Dermis microvascular lymphatic vessel endothelial cell (primary cell): ENCODE measurements at regions not wholly inside any gene's neighbourhood (a gene's known extent, or its start where the extent isn't known, plus 50 kb on each side); places are given as distances from the start of the nearest gene placed in this dataset.

Experiments
- DNase-seq, 2 donors: peaks; one replicate each; pipeline versions ENCODE4 v3.0.0 to v3.0.0-alpha.2; 2010; ENCODE audit warnings: low read depth in 2 of 2

DNA sequence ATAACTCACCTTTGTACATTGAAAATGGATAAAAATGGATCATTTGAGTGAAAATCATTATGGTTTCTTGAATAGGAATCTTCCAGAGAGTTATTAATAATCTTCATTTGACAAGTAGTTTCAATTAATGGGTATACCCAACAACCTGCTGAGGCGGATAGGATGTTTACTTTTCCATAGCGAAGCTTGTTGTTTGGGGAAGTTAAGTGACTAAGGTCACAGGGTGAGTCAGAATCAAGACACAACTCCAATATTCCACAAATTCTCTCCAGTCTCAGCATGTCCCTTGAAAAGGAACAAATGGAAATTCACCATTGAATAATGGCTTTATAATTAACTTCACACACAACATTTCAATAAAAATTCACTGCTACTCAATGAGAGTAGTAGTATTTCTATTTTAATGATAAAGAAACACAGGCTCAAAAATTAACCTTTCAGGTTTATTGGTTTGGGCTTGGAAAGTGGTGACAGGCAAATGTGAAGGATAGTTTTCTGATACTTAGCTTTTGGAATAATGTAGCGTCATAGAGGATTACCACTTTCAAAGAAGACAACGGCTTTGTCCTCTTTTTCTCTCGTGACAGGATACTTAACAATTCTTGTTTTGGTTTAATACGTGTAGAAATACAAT is 211.3 kb downstream of the GPD2 start:
- no peak for DNase-seq

DNA sequence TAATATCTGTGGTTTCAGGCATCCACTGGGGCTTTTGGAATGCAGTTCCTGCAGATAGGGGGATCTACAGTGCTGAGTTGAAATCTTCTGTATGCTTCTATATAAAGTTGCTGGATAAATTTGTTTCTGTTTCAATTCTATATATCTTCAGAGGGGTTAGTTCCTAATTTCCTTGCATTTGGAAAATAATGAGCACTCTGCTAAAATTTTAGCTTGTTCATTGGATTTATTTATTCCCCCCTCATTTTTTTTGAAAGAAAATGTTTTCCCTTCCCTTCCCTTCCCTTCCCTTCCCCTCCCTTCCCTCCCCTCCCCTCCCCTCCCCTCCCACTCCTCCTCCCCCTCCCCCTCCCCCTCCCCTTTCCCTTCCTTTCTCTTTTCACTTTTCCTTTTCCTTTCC is 212.3 kb downstream of the GPD2 start:
- DNase-seq: no peak

DNA sequence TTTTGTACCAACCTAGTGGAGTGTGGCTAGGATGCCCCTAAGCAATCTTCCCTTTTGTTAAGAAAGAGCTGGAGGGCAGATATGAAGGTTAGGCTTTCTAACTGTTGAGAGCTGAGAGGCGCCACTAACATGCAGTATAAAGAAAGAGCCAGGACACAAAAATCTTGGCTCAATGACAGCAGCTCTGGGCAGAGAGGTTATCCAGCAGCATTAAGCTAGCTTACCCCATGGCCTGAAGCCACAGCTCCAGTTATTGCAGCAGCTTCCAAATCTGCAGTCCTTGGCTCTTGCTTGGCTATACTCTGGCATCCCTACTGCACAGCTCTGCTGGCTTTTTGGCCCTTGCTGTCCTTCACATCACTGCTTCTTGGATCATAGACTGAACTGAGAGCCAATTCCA is 213.4 kb downstream of the GPD2 start:
- no peak for DNase-seq

DNA sequence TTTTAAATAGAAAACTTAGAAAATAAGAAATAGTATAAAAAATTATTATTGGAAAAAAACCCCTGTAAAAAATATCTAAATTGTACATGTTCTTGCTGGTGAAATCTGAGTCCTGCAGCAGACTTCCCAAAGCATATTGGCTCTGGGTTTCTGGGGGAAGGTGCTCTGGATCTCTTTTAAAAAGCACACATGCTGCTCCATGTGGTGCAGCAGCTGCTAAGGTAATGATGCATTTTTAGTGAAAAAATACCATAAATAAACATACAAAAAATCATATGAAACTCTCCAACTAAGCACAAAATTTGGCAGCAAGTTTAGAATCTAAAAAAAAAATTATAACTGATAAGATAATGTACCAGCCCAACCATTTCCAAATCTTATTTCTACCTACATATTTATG is 216.5 kb downstream of the GPD2 start:
- no peak for DNase-seq

DNA sequence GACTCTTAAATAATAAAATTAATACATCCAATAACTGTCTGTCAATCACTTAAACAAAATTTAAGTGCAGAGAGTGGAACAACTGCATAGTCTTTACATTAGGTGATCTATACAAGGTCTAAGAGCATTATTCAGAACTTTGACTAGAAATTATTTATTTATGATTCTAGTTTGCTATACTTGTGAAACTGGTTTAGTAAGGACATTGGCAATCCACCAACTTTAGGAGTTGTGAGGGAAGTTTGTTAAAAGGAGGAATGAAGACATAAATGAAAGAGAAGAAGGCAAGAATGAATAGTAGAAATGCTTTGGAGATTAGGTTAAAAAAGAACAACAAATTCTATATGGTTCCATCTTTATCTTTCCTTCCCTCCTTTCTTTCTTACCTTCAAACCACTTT is 217.5 kb downstream of the GPD2 start:
- DNase-seq: no peak

DNA sequence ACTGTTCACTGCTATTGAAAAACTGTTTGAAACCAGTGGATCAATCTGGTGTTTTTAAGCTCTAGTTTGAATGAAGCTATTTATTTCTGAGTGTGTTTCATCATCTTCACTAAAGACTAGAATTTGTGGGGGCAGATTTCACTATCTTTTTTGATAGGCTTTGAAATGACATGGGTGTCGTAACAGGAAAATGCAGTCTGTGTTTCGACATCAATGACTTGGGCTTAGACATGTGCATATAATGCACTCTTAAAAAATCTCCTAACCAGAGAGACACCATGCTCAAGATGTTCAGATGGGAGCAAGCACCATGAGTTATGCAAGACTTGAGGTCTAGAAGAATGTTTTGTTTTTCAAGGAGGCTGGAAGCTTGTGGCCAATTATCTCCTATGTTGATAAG is 221.6 kb downstream of the GPD2 start:
- DNase-seq: no peak

DNA sequence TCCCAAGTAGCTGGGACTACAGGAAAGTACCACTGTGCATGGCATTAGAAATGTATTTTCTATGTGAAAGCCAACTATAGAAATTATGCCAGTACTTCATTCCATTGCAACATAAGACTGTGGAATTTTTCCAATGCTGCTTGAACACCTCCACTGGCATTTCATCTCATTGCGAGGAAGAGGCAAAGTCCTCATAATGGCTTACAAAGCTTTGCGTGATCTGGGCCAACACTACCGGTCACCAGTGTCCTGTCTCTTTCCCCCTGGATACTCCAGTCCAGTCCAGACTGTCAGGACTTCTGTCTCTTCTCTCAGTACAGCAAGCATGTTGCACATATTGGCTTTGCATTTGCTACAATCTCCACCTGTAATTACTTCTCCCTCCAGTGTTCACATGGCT is 223.5 kb downstream of the GPD2 start:
- no peak for DNase-seq

DNA sequence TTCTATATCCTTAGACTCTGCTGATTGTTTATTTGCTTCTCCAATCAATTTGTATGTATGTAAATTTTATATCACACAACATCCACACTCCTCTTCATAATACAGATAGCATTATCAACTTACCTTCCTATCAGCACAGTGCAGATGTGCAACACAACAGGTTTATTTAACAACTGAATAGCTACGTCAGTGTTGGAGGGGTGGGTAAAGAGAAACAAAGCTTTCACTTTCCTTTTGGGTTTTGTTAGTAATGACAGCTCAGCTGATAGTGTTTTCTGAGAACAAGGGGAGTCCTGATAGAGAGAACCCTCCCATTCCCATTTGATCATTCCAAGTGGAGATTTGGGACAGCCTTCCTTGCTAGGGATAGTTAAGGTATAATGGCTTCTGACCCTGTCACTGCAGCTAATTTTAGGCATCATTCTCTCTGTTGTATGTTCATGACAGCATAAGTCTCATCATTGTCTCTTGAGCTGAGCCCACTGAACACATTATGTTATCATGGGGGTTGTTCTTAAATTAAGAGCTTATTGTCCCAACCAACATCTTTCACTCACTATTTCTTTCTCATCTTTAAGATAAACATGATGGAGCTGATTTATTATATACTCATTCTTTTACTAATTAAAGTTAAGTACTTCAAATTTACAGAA is 227.7 kb downstream of the GPD2 start:
- no peak for DNase-seq

DNA sequence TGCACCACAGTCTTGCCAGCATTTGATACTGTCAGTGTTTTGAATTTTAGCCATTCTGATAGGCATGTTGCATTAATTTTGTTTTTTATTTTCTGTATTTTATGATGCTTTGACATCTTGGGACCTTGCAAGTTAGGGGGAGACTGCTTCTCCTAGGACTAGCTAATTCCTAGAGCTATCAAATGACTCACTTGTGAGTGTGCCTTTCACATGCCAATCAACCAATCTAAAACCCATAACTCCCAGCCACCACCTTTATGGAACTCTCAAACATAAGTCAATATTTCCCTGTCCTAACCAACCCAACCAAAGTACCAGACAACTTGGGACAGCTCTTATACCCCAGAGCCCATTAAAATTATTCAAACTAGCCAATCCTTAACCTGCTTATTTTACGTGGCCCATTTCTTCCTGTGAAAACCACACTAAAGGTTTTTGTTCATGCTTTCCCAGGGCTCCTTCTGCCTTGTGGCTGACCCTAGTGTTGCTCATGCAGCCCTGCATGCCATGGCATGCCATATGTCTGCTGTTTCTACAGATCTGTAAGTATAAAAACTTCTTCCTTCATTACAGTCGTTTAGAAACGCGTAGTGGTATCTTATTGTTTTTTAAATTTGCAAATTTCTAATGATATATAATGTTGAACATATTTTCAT is 230.1 kb downstream of the GPD2 start:
- DNase-seq: no peak

DNA sequence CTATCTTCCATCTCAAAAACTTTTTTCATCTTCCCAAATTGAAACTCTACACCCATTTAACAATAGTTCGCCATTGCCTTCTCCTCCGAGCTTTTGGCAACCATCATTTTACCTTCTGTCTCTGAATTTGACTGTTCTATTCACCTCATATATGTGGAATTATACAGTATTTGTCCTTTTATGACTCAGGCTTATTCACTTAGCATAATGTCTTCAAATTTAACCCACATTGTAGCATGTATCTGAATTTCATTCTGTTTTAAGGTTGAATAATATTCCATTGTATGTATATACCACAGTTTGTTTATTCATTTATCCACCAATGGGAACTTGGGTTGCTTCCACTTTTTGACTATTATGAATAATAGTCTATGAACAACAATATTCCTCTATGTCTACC is 233.9 kb downstream of the GPD2 start:
- no peak for DNase-seq

DNA sequence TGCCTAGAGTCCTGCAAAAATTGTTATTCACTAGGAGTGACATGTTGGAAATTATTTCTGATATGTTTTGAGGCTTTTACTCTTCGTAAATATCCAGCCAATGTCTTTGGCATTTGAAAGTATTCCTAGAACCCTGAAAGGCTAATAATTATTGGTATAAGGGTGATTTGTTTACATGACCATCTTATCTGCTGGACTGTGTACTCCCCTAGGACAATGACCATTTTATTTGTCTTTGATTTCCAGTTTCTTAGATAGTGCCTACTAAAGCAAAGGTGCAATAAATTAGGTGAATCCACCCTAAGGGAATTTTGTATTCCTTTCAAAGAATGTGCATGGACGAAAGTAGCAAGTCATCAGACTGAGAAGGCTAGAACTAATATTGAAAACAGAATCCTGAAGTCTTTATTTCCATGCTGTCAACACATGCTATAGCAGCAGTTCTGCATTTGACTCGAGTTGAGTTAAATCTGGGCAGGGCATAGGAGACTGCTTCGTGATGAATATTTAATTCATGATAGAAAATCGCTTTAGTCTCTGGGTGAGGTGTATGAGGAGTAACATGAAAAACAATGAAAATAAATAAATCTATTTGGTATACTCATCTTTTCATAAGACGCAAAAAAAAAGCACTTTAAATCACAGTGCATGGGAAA is 235.7 kb downstream of the GPD2 start:
- DNase-seq: no peak

DNA sequence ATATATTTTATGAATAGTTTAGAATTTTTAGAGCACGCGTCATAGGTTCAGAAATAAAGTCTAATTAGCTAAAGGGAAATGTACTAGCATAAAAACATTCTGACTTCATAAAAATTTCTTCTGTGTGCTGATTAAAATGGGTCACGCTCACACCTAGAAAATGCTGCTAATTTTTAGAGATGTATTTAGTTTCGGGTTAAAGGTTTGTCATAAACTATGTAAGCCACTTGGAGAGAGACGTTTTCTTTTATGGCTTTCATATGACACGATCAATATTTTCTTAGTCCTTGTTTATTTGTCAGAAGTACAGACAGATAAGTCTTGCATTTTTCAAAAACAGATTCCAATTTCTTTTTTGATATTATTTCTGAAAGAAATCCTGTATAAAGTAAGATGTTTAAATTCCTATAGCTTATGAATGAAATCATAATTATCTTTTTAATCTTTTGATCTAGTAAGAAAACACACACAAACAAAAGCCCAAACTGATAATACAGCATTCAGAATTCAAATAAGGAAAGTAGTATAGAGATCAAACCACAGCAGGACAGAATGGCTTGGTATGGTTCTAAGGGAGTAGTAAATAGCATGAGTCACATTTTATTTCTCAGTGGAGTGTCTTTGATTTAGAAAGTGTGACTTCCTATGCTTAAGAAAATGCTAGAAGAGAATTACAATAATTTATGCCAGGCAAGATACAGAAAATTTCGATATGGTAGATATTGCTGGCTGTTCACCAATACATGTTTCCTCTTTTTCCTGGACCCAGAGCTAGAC is 236.6 kb downstream of the GPD2 start:
- no peak for DNase-seq

DNA sequence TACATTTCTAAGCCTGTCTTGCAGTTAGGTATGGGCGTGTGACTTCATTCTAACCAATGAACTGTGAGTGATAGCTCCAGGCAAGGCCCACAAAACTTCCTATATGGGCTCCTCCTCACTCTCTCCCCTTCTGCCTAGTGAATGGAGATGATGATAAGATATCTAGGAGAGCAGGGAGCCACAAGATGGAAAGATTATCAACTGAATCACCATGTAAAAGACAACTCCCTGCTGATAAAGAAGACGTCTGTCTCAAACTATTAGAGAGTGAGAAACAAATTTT is 237.1 kb downstream of the GPD2 start:
- DNase-seq: no peak

DNA sequence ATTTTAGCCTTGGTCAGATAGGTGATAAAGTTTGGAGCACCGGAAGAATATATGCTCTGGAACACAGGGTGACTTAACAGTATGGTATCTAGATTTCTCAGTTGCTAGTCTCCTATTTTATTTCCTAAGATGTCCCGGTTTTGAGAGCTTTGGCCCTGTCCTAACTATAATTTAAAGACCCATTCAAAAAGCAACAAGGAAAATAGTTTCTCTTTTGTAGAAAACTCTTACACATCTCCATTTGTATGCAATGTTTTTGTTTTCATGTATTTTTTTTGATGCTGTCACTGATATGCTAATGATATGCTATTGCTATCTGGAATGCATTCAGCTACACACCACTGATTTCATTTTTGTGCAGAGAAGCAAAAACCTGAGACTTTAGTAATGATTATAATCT is 237.8 kb downstream of the GPD2 start:
- no peak for DNase-seq

DNA sequence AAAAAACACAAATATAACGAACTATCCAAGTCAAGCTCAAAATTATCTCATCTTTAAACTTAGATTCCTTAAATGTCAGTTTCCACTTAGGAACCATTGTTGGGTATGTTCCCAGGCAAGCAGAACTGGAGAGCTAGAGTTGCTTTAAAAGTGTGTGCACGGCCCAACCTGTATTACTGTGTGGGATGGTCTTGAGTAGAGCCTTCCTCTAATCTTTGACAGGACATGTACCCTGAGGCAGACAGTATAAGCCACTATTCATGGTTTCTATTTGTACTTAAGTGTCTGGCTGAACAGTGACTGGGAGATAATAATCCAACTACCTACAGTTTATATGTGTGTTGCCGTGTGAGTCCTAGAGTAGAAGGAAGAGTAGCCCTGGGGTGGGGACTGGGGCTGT is 239.7 kb downstream of the GPD2 start:
- no peak for DNase-seq

DNA sequence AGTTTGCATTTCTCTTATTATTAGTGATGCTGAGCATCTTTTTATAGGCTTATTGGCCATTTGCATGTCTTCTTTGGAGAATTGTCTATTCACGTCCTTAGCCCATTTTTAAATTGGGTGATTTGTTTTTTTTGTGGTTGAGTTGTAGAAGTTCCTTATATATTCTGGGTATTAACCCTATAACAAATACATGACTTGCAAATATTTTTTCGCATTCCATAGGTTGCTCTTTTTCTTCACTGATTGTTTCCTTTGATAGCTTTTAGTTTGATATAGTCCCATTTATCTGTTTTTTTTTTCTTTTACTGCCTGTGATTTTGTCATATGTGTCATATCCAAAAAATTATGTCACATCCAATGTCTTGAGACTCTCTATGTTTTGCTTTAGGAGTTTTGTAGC is 243.6 kb downstream of the GPD2 start:
- DNase-seq: no peak

DNA sequence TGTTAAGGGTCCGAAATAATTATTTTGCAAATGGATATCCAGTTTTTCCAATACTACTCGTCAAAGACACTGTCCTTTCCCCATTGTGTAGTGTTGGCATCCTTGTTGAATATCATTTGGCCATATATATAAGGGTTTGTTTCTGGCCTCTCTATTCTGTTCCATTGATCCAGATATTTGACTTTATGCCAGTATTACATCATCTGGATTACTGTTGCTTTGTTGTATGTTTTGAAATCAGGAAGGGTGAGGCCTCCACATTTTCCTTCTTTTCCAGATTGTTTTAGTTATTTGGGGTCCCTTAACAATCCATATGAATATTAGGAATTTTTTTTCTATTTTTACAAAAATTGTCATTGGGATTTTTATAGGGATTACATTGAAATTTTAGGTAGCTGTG is 244.1 kb downstream of the GPD2 start:
- DNase-seq: no peak

DNA sequence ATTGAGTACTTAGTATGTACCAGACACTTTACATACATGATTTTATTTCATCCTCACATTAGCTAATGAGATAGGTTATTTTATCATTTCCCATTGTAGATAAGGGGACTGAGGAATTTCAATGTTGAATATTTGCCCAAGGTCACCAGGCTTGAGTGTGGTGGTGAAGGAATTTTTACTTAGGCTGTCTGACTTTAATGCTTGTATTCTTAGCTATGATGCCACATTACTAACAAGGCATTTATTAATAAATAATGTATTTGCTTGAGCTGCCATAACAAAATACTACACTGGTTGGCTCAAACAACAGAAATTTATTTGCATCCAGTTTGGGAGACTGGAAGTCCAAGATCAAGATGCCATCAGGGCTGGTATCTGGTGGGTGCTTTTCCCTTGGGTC is 250.9 kb downstream of the GPD2 start:
- DNase-seq: no peak

DNA sequence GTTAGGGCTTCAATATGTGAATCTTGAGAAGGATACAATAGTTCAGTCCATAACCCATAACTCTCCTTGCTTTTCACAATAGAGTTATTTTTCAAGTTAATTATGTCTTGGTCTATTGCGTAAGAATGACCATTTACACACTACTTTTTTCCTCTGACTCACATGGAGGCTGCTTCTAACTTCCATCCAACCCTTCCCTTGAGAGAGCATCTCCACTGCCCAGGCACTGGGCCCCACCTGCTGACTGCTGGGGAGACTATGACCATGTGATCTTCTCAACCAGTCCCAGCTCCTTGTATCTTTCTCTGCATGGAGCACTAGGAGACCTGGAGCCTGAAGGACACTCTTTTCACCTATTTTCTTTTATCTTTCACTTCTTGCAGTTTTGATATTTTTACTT is 251.5 kb downstream of the GPD2 start:
- no peak for DNase-seq

DNA sequence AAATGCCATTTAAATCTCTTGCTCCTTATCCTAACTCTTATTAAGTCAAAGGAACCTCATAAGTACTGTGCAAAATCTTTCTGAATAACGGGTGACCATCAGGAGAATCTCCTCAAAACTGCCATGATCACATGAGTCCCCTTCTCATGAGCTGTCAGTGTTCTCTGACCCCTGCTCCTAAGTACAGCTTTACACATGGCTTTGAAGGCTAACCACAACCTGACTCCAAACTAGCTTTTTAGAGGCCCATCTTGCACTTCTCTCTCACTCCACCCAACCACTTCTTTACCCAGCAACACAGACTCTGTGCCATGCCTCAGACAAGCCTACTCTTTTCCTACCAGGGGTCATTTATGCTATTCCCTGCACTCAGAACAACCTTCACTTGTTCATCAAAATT is 253.8 kb downstream of the GPD2 start:
- no peak for DNase-seq

DNA sequence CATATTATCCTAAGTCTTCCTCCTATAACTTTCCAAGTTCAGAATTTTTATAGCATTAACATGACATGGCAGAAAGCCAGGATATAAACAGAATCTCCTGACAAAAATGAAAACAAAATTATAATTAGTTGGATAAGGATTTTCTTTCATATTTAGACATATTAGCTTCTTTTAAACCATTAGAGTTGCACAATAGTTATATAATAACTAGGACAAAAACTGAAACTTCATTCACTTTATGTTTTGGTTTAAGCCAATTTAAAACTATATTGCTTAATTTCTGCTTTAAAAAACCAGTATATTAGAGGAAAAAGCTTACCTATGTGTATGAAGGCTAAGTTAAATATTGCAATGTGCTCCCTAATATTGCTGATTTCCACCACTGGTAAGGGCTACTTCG is 254.8 kb downstream of the GPD2 start:
- DNase-seq: no peak

DNA sequence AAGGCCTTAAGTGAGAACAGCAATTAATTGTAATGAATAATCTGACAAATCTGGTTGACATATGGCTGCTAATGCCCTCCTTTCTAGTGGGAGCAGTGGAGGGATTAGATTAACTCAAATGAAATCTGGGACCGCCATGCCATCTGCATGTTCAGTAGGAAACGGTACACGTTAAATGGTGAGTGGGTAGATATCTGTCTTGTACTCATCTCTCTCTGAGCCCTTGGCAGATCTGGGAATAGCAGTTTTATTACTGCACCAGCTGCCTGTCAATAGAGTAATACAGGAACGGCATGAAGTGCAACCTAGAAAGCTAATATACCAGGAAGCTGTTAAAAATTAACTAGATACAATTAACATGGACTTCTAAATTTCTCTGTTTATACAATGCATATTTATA is 258.8 kb downstream of the GPD2 start:
- no peak for DNase-seq
